Spleen (tissue), 7 donors: ENCODE measurements at regions not wholly inside any gene's neighbourhood (a gene's known extent, or its start where the extent isn't known, plus 50 kb on each side); places are given as distances from the start of the nearest gene placed in this dataset.

Source experiments
- CTCF ChIP-seq, 11 experiments: fragments of 200-600 bp in 7 of 11; fragments of 450-650 bp in 4 of 11; sonication (generic) in 4 of 11; IDR thresholded peaks in 8 of 11; conservative IDR thresholded peaks in 3 of 11; 1 replicate in 7 of 11; 2 replicates in 4 of 11; pipeline versions ENCODE4 v1.4.0 to v1.8.0; 2016 to 2021; ENCODE audit warnings: antibody characterized with exemption in 11 of 11, inconsistent platforms in 4 of 11, mild to moderate bottlenecking in 1 of 11
- POLR2AphosphoS5 ChIP-seq, 3 donors: sonication (generic); formaldehyde crosslinking; IDR thresholded peaks; one replicate each; pipeline ENCODE4 v1.5.1; 2017; ENCODE audit warnings: antibody characterized with exemption in 3 of 3
- donor health status: DM: no; HTN: no; CAD: no; lungs with moderate emphysema.
- donor health status: DM: no; HTN: no; CAD: no.
- donor health status: DM: no; HTN: no; CAD: no.

GRCh38 chr7:53531-53930 lies 138.8 kb upstream of the FAM20C start:
- TF ChIP-seq CTCF (IDR thresholded peaks at IDR 0.05 in 8 of 11, conservative IDR thresholded peaks at IDR 0.05 in 3 of 11) (no peak), POLR2AphosphoS5 (IDR thresholded peaks at IDR 0.05) (no peak)
